NCI-H1092 (cell line): ENCODE measurements at regions not wholly inside any gene's neighbourhood (a gene's known extent, or its start where the extent isn't known, plus 50 kb on each side); places are given as distances from the start of the nearest gene placed in this dataset.
A peak's percentile ranks its signal among the peaks of the same experiment; 100 is the strongest.

Experiments used
- DNase-seq: peaks from one replicate; lab custom pipeline; 2025; lab: John Stamatoyannopoulos, UW

GRCh38 chr7:24475166-24475961 is 97.9 kb upstream of the PALS2 start:
- no peak for DNase-seq

- no peak for DNase-seq
Measured at GRCh38 chr7:24476227-24476626, 97.0 kb upstream of the PALS2 start.

- peak; percentile 20 for DNase-seq
Measured at GRCh38 chr7:24477398-24478136, 95.7 kb upstream of the PALS2 start.

- no peak for DNase-seq
Measured at GRCh38 chr7:24478137-24478655, 95.1 kb upstream of the PALS2 start.

GRCh38 chr7:24480501-24480900 is 92.8 kb upstream of the PALS2 start:
- DNase-seq: no peak

- DNase-seq: no peak
Measured at GRCh38 chr7:24483804-24484203, 89.4 kb upstream of the PALS2 start.

- DNase-seq: no peak
Measured at GRCh38 chr7:24492576-24492975, 80.7 kb upstream of the PALS2 start.

GRCh38 chr7:24494832-24495231 is 78.4 kb upstream of the PALS2 start:
- DNase-seq: no peak

GRCh38 chr7:24496036-24496435 is 77.2 kb upstream of the PALS2 start:
- no peak for DNase-seq

GRCh38 chr7:24498439-24498838 is 74.8 kb upstream of the PALS2 start:
- DNase-seq: no peak

GRCh38 chr7:24499871-24500270 is 73.4 kb upstream of the PALS2 start:
- no peak for DNase-seq

- peak; percentile 27 for DNase-seq
Measured at GRCh38 chr7:24500599-24500998, 72.7 kb upstream of the PALS2 start.

GRCh38 chr7:24501009-24501408 is 72.2 kb upstream of the PALS2 start:
- peak; percentile 9 for DNase-seq

GRCh38 chr7:24501443-24502134 is 71.7 kb upstream of the PALS2 start:
- DNase-seq: no peak

- DNase-seq: no peak
Measured at GRCh38 chr7:24502135-24502488, 71.1 kb upstream of the PALS2 start.

GRCh38 chr7:24503506-24503905 is 69.7 kb upstream of the PALS2 start:
- DNase-seq: no peak

- no peak for DNase-seq
Measured at GRCh38 chr7:24504040-24504439, 69.2 kb upstream of the PALS2 start.

- DNase-seq: no peak
Measured at GRCh38 chr7:24504836-24505235, 68.4 kb upstream of the PALS2 start.

- no peak for DNase-seq
Measured at GRCh38 chr7:24505968-24506367, 67.3 kb upstream of the PALS2 start.

GRCh38 chr7:24508316-24508715 is 64.9 kb upstream of the PALS2 start:
- no peak for DNase-seq

GRCh38 chr7:24510759-24511158 is 62.5 kb upstream of the PALS2 start:
- DNase-seq: no peak

- DNase-seq: no peak
Measured at GRCh38 chr7:24517166-24517565, 56.1 kb upstream of the PALS2 start.
